GM10266 (cell line): ENCODE measurements at regions not wholly inside any gene's neighbourhood (a gene's known extent, or its start where the extent isn't known, plus 50 kb on each side); places are given as distances from the start of the nearest gene placed in this dataset.

Experiments
- DNase-seq: peaks from one replicate; pipeline ENCODE4 v3.0.0; 2012; ENCODE audit errors: extremely low spot score
- TF ChIP-seq, protein P1 (sequence below): IDR thresholded peaks from 2 replicates; pipeline ENCODE4 v1.5.1; 2012; ENCODE audit warnings: mild to moderate bottlenecking, low read depth; ENCODE audit not compliant: control insufficient read depth, insufficient read depth; ENCODE audit errors: missing control alignments

DNA sequence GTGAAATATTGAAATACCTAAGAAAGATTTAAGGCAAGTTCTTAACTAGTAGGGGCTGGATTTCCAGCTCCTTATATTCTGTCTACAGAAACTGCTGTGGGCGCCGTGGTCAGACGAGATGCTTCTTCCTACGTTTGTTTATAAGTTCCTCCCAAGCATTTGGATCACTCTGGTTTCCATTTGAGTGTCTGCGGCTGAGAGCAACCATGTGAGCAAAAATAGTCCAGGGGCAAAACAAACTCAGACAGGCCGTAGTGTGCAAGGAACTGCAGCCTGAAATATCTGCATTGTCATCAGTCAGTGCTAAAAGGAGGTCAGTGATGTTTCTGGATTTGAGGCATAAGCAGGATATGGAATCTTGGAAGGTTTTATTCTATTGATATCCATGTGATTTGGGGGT, 485.9 kb upstream of the JAG1 start:
- peak; percentile 10 for DNase-seq

DNA sequence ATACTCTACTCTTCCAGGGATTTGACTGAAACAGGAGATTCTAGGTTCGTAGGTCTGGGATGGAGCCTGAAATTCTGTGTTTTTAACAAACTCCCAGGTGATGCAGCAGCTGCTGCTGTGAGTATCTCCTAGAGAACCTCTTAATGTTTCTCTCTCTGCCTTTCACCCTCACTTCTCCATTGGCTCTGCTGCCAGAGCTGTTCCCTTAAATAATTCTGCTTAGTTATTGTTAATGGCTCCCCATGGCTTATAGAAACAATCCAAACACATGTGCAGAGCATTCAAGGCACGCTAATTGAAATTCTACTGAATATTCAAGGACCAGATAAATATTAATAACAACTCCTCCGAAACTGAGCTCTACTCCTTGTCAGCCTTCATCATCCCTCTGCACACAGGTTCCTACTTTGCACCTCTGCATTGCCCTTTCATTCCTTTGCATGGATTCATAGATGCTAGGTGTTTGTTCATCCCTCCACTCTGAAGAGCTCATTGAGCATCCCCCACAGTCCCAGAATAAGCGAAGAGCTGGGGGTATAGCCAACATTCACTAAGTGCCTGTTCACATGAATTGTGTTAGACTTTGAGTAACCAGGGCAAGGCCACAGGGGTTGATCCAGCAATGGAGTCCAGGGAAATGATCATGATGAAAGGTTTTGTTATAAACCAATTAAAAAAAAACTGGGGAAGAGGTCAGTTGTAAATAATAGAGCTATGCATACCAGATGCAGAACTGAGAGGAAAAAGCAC, 488.4 kb upstream of the JAG1 start:
- DNase-seq, result no peak
- TF ChIP-seq, protein P1, sequence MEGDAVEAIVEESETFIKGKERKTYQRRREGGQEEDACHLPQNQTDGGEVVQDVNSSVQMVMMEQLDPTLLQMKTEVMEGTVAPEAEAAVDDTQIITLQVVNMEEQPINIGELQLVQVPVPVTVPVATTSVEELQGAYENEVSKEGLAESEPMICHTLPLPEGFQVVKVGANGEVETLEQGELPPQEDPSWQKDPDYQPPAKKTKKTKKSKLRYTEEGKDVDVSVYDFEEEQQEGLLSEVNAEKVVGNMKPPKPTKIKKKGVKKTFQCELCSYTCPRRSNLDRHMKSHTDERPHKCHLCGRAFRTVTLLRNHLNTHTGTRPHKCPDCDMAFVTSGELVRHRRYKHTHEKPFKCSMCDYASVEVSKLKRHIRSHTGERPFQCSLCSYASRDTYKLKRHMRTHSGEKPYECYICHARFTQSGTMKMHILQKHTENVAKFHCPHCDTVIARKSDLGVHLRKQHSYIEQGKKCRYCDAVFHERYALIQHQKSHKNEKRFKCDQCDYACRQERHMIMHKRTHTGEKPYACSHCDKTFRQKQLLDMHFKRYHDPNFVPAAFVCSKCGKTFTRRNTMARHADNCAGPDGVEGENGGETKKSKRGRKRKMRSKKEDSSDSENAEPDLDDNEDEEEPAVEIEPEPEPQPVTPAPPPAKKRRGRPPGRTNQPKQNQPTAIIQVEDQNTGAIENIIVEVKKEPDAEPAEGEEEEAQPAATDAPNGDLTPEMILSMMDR, result no peak

More for the DNA sequence above, 485.9 kb upstream of the JAG1 start:
- TF ChIP-seq, protein P1, result no peak

DNA sequence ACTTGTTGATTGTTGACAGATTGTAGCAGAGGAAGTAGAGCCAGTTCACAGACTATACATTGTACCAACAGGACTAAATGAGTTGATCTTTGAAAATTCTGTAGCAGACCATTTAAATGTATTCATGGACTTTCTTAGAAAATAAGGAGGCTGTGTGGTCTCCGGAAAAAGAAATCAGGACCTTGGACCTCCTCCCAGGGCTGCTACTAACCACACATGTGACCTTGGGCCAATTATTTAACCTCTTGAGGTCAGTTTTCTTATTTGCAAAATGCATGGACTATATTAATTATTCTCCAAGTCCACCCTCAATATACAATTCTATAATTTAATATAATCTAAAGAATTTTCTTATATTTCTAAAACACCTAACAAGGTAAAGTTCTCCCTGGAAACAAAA, 492.0 kb upstream of the JAG1 start:
- TF ChIP-seq, protein P1, result no peak
- DNase-seq, result no peak

DNA sequence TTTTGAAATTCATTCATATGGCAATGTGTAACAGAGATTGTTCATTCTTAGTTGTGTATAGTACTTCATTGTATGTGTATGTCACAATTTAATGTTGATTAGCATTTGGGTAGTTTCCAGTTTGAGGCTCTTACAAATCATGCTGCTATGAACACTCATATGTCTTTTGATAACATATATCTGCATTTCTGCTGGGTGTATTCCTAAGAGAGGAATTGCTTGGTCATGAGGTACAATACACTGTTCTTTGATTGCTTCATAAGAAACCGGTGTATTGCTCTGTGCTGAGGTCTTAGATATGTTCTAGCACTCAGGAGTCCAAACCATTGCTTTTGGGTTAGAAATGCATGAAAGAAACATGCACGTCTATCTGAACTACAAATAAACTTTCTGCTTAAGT, 492.9 kb upstream of the JAG1 start:
- TF ChIP-seq, protein P1, result no peak
- DNase-seq, result no peak

DNA sequence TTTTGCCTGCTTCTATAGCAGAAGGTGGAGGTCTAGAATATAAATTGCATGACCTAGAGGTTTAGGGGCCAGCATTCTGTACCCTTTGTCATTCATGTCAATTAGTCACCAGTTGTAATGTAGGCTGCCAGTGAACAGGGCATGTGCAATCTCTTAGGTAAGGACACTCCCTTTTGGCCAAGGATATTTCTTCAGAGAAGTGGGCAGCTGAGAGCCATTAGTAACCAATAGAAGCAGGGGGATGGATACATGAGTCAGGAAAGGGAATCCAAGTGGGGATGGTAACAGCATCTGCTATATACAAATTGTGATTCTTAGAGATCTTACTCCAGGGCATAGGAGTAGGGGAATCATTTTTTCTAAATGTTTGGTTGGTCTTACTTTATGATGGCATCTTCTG, 494.2 kb upstream of the JAG1 start:
- TF ChIP-seq, protein P1, result no peak
- DNase-seq, result no peak

DNA sequence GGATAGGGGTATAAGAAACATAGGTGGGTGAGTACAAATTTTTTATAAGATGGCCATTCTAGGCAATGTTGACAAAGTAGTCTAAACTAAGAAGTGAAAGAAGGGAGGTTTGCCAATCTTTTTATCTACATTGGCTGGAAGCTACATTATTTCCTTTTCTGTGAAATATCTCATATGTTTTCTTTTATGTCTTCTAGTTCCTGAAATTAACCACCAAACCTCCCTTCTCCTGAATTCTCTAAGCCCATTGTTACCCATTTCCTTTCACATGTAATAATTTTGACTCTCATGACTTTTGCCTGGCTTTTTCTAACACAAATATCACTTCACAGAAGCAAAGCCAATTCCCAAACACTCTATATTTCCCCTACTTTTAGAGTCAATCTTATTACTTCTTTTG, 496.2 kb upstream of the JAG1 start:
- DNase-seq, result no peak
- TF ChIP-seq, protein P1, result no peak

DNA sequence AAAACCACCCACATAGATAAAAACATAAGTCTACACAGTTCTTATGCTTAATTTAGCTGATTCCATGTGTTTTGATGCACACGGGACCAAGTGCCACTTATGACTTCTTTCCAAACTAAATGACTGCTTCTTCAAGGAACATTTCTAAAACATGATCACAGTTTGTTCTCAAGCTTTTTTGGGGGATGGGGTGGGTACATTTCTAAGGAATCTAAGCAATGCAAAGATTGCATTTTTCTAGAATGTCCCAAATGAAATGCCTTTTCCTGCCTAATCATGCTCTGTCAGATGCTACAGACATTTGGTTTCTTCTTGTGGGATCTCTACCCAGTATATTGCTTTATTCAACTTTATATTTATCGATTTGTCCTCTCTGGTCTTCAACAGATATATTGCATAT, 496.8 kb upstream of the JAG1 start:
- no peak for DNase-seq
- TF ChIP-seq, protein P1, result no peak
